Keratinocyte (primary cell): ENCODE measurements at regions not wholly inside any gene's neighbourhood (a gene's known extent, or its start where the extent isn't known, plus 50 kb on each side); places are given as distances from the start of the nearest gene placed in this dataset.

Experiments used
- EZH2 ChIP-seq: IDR thresholded peaks from one replicate; pipeline ENCODE4 v1.6.1; 2012; ENCODE audit warnings: inconsistent platforms, mild to moderate bottlenecking, low read length, moderate library complexity
- TF ChIP-seq, protein P1 (sequence below), 3 experiments: IDR thresholded peaks in 1 of 3; conservative IDR thresholded peaks in 1 of 3; optimal IDR thresholded peaks in 1 of 3; 2 replicates in 2 of 3; 3 replicates in 1 of 3; pipeline versions ENCODE3 to v1.5.1; 2011; ENCODE audit warnings: low read length in 3 of 3, mild to moderate bottlenecking in 3 of 3, moderate library complexity in 2 of 3, control low read depth in 1 of 3, inconsistent platforms in 1 of 3; ENCODE audit not compliant: insufficient read depth in 2 of 3; ENCODE audit errors: extremely low read depth in 1 of 3

DNA sequence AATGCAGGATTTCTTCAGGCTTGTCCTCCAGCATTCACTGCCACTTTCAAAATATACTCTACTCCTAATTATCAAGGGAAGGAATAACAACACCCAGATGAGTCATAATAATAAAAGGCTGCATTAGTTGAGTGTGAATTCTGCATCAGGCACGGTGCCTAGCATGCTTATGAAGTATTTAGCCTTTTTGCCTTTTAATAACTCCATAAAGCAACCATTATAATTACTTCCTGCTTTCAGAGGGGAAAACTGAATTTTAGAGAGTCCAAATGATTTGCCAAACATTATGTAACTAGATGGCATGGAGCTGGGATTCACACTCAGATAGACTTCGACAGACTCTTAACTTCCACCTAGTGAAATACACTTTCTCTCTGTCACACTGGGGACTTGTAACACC is 2365.5 kb downstream of the PCDH7 start:
- TF ChIP-seq, protein P1, sequence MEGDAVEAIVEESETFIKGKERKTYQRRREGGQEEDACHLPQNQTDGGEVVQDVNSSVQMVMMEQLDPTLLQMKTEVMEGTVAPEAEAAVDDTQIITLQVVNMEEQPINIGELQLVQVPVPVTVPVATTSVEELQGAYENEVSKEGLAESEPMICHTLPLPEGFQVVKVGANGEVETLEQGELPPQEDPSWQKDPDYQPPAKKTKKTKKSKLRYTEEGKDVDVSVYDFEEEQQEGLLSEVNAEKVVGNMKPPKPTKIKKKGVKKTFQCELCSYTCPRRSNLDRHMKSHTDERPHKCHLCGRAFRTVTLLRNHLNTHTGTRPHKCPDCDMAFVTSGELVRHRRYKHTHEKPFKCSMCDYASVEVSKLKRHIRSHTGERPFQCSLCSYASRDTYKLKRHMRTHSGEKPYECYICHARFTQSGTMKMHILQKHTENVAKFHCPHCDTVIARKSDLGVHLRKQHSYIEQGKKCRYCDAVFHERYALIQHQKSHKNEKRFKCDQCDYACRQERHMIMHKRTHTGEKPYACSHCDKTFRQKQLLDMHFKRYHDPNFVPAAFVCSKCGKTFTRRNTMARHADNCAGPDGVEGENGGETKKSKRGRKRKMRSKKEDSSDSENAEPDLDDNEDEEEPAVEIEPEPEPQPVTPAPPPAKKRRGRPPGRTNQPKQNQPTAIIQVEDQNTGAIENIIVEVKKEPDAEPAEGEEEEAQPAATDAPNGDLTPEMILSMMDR (optimal IDR thresholded peaks at IDR 0.05 in 1 of 3, IDR thresholded peaks at IDR 0.05 in 1 of 3, conservative IDR thresholded peaks at IDR 0.05 in 1 of 3; ENCODE audit: extremely low read depth in 1 of 3, insufficient read depth in 2 of 3, low read length in 3 of 3), result no peak
- TF ChIP-seq EZH2, result no peak
